ENCODE measurements at regions not wholly inside any gene's neighbourhood (a gene's known extent, or its start where the extent isn't known, plus 50 kb on each side); places are given as distances from the start of the nearest gene placed in this dataset.

DNA sequence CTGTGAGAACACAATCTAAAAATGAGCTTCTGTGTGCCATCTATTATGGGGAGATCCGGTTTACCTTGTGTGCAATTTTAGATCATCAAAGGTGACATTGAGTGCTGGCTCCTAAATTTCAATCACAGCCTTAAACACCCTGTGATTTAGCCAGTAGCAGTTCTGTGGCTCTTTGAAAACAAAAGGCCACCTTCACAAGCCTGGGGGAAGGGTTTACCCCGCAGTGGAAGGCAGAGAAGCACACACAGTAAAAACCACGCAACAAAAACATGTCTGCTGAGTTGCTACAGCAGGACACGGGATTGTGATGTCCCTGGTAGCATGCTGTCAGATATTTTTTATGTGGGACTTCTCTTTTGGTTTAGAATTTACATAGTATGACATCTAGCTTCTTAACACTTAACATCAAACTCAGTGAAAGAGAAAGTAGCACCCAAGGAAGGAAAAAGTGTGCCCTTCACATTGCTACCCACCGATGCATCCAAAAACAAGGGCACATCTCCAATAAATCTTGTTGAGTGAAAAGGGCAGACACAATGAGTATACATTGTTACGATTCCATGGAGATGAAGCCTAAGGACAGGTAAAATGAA lies 56.1 kb upstream of the RNF152 start:
- no peak for DNase-seq (ENCODE audit: low spot score)

GRCh38 chr18:61948281-61948741 lies 55.5 kb upstream of the RNF152 start:
- no peak for DNase-seq (ENCODE audit: low spot score)

GRCh38 chr18:61946449-61946848 lies 53.6 kb upstream of the RNF152 start:
- DNase-seq (ENCODE audit: low spot score) = no peak

- DNase-seq (ENCODE audit: low spot score) = no peak
These were observed 50.6 kb upstream of the RNF152 start for GRCh38 chr18:61943175-61943964.

Data from RKO (cell line).